Prostate gland (tissue), 2 donors: ENCODE measurements at regions not wholly inside any gene's neighbourhood (a gene's known extent, or its start where the extent isn't known, plus 50 kb on each side); places are given as distances from the start of the nearest gene placed in this dataset.

Experiments
- DNase-seq: peaks from one replicate; pipeline ENCODE4 v3.0.0-alpha.2; 2019; ENCODE audit warnings: low spot score
- H3K27ac ChIP-seq, 2 donors: fragments of 200-600 bp; sonication (generic); 2 replicates each; pipeline ENCODE4 v1.5.1; 2017 to 2019
- H3K27me3 ChIP-seq: fragments of 200-600 bp; sonication (generic); replicated peaks from 2 replicates; pipeline ENCODE4 v1.5.1; 2019; ENCODE audit not compliant: insufficient read depth
- H3K36me3 ChIP-seq, 2 donors: fragments of 200-600 bp; sonication (generic); 1 replicate in 1 of 2; 2 replicates in 1 of 2; pipeline versions ENCODE4 v1.5.1 to v1.8.1; 2017 to 2019
- H3K4me1 ChIP-seq: fragments of 200-600 bp; sonication (generic); replicated peaks from 2 replicates; pipeline ENCODE4 v1.5.1; 2019
- H3K4me3 ChIP-seq, 2 donors: fragments of 200-600 bp; sonication (generic); 2 replicates each; pipeline ENCODE4 v1.5.1; 2017 to 2019
- H3K9me3 ChIP-seq: fragments of 200-600 bp; sonication (generic); 2 replicates; pipeline ENCODE4 v1.5.1; 2017
- CTCF ChIP-seq, 4 experiments: fragments of 200-600 bp in 2 of 4; fragments of 450-650 bp in 2 of 4; sonication (generic) in 2 of 4; IDR thresholded peaks; 1 replicate in 3 of 4; 2 replicates in 1 of 4; pipeline ENCODE4 v1.5.1; 2016 to 2019; ENCODE audit warnings: antibody characterized with exemption in 4 of 4, mild to moderate bottlenecking in 2 of 4, moderate library complexity in 2 of 4
- POLR2A ChIP-seq: fragments of 450-650 bp; IDR thresholded peaks from one replicate; pipeline ENCODE4 v1.6.1; 2016; ENCODE audit warnings: antibody characterized with exemption, mild to moderate bottlenecking
- POLR2AphosphoS5 ChIP-seq: sonication (generic); formaldehyde crosslinking; IDR thresholded peaks from one replicate; pipeline ENCODE4 v1.6.1; 2017; ENCODE audit warnings: antibody characterized with exemption
- WGBS: methylation state at CpG from one replicate; pipeline ENCODE4 v1.1.5; 2018; 5-methylcytosine and 5-hydroxymethylcytosine counted together
- intact Hi-C: fragments of 100-400 bp; cut with DNase I; formaldehyde crosslinking; loops from one replicate; pipeline ENCODE4 v1.14.2; 2022

DNA sequence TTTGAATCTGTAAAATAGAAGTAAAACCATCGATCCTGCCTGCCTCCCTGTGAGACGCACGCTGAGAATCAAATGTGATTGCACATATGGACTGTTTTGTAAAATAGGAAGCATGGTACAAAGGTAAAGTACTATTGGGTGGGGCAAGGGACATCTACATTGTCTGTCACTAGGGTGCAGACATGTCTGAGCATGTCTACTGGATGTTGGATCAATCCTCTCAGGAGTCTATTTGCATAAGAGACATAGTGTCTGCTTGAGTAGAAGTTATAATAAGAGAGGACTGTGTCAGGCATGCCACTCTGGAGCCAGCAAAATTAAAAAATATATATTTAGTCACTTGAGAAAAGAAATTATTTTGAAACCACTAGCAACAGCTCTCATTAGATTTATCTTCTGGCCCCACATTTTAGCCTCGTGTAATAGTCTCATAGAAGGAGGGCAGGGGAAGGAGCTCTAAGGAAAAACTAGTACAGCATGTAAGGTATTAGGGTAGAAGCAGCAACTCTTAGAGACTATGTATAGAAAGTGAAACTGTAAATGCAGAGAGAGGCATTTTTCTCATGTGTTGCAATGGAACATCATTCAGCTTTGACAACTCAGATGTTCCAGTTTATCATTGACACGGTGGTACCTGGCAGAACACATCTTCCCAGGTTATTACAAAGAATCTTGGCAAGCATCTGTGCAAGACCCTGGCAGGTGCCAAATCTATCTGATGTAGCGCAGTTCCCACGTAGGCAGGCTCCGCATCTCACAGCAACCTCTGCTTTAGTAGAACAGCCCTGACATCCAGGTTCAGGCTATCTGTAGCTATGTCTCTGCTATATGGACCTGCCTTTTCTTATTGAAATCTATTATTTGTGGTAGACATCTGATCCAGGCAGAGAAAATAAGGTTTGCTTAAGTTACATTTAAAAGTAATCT is 85.2 kb upstream of the CHL1 start:
- 74% methylated on average over 8 of the region's 8 CpGs for WGBS
- Histone ChIP-seq H3K27ac (no peak overlapping the region), H3K4me1 (no peaks in the 10 kb centered on the region), H3K27me3 (no peaks in the 10 kb centered on the region), H3K9me3 (no peaks in the 10 kb centered on the region), H3K36me3 (no peaks in the 10 kb centered on the region), H3K4me3 (no peak overlapping the region)
- no peak for TF ChIP-seq POLR2A
- no peak for TF ChIP-seq CTCF (IDR thresholded peaks at IDR 0.05)
- TF ChIP-seq POLR2AphosphoS5, result no peak
- DNase-seq, result no peak
- intact Hi-C loops, result no loop called here

DNA sequence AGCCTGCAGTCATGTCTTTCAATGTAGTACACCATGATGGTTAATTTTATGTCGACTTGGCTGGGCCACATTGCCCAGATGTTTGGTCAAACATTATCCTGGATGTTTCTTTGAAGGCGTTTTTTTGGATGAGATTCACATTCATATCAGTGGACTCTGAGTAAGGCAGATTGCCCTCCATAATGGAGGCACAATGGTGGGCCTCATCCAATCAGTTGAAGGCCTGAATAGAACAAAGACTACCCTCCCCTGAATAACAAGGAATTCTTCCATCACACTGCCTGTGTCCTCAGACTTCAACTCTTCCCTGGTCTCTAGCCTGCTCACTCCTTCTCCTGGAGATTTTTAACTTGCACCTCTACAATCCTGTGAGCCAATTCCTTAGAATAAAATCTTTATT is 83.8 kb upstream of the CHL1 start:
- H3K27ac ChIP-seq, result no peak overlapping the region
- DNase-seq, result no peak
- WGBS, result 67% methylated on average over 2 of the region's 2 CpGs
- no peaks in the 10 kb centered on the region for H3K4me1 ChIP-seq
- no peak for TF ChIP-seq CTCF (IDR thresholded peaks at IDR 0.05)
- H3K4me3 ChIP-seq, result no peak overlapping the region
- H3K9me3 ChIP-seq, result no peaks in the 10 kb centered on the region
- no peaks in the 10 kb centered on the region for H3K27me3 ChIP-seq
- intact Hi-C loops, result no loop called here
- no peaks in the 10 kb centered on the region for H3K36me3 ChIP-seq

GRCh38 chr3:118666-119065 is 77.9 kb upstream of the CHL1 start:
- no peak for TF ChIP-seq POLR2A
- no peak for TF ChIP-seq CTCF (IDR thresholded peaks at IDR 0.05)
- no peak for TF ChIP-seq POLR2AphosphoS5
- Histone ChIP-seq H3K36me3 (no peaks in the 10 kb centered on the region), H3K27ac (no peak overlapping the region), H3K4me3 (no peak overlapping the region), H3K4me1 (no peaks in the 10 kb centered on the region), H3K9me3 (no peaks in the 10 kb centered on the region), H3K27me3 (no peaks in the 10 kb centered on the region)
- DNase-seq, result no peak
- WGBS, result 88% methylated on average over 1 of the region's 1 CpG
- intact Hi-C loops, result no loop called here

GRCh38 chr3:123341-123740 is 73.2 kb upstream of the CHL1 start:
- H3K4me3 ChIP-seq, result no peak overlapping the region
- H3K36me3 ChIP-seq, result no peaks in the 10 kb centered on the region
- no peaks in the 10 kb centered on the region for H3K27me3 ChIP-seq
- H3K9me3 ChIP-seq, result no peaks in the 10 kb centered on the region
- 69% methylated on average over 4 of the region's 4 CpGs for WGBS
- H3K4me1 ChIP-seq, result no peaks in the 10 kb centered on the region
- TF ChIP-seq CTCF (IDR thresholded peaks at IDR 0.05) (no peak), POLR2A (no peak), POLR2AphosphoS5 (no peak)
- H3K27ac ChIP-seq, result no peak overlapping the region
- intact Hi-C loops, result no loop called here
- no peak for DNase-seq

DNA sequence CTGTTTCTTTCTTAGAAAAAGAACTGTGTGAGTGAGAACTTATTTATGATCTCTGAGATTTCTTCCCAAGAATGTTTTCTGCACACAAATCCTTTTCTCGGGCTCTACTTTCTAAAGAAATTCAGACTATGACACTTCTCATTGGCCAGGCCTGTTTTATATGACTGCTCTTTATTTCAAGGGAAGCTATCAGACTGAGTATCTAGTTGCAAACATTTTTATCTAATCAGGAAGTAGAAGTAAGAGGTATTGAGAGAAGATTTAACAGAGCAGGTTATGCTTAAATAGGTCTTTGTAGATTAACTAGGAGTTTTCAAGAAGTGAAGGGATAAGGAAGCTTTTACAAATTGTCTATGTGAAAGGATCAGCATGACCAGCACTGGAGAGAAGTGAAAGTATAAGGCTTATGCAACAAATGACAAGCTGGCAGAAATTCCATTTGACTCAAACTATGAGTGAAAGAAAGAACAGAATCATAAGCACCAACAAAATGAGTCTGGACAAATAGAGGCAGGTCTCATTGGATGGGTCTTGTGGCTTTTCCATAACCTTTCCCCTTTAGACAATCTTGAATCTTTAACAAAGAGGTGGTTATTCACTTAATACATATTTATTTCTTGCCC is 71.9 kb upstream of the CHL1 start:
- no peaks in the 10 kb centered on the region for H3K4me1 ChIP-seq
- no peaks in the 10 kb centered on the region for H3K36me3 ChIP-seq
- no peaks in the 10 kb centered on the region for H3K27me3 ChIP-seq
- no peak overlapping the region for H3K4me3 ChIP-seq
- H3K27ac ChIP-seq, result no peak overlapping the region
- no peak for TF ChIP-seq POLR2A
- TF ChIP-seq POLR2AphosphoS5, result no peak
- no peak for TF ChIP-seq CTCF (IDR thresholded peaks at IDR 0.05)
- no peak for DNase-seq
- 34% methylated on average over 1 of the region's 1 CpG for WGBS
- no peaks in the 10 kb centered on the region for H3K9me3 ChIP-seq
- intact Hi-C loops, result no loop called here
